K562 (cell line): ENCODE measurements at regions not wholly inside any gene's neighbourhood (a gene's known extent, or its start where the extent isn't known, plus 50 kb on each side); places are given as distances from the start of the nearest gene placed in this dataset.

ENCODE experiments used
- ATAC-seq: fragments of 200-7000 bp; cut with Tn5 transposase; 3 replicates; pipeline ENCODE4 v1.9.1; 2020; ENCODE audit warnings: moderate library complexity
- BruUV-seq: library from RNA; stranded (reverse); fragments of 400-500 nt; replicated peaks from 2 replicates; lab custom pipeline; 2021; lab: Mats Ljungman, UMichigan
- CTCF ChIA-PET: fragments of 300-600 bp; formaldehyde crosslinking; extraction: SDS; loops from one replicate; lab custom pipeline; 2021; ENCODE audit warnings: low intra/inter-chr PET ratio; lab: Yijun Ruan, JAX
- POLR2A ChIA-PET: fragments of 300-600, 350-650 bp; sonication (Branson Sonifier 250); formaldehyde crosslinking; extraction: SDS; loops from one replicate; lab custom pipeline; 2021; ENCODE audit warnings: antibody characterized with exemption, inconsistent platforms; lab: Yijun Ruan, JAX
- DNase-seq, 4 experiments: peaks; one replicate each; pipeline versions ENCODE4 v3.0.0 to v3.0.0-alpha.2; 2011 to 2018; ENCODE audit warnings: low spot score in 3 of 4, mixed read lengths in 3 of 4; ENCODE audit errors: extremely low read depth in 1 of 4
- FAIRE-seq: peaks from 2 replicates; lab custom pipeline; 2011; peaks lifted over from hg19 to GRCh38; lab: Jason Lieb, UNC
- H2AFZ ChIP-seq: 2 replicates; pipeline ENCODE4 v1.6.0; 2011; ENCODE audit warnings: low read depth, low read length, control low read depth, inconsistent platforms
- H3K27ac ChIP-seq: fragments of 200-600 bp; 3 replicates; pipeline ENCODE4 v1.8.0; 2011; ENCODE audit warnings: low read depth, mild to moderate bottlenecking, control low read depth, inconsistent platforms, low read length, moderate library complexity, mixed read lengths; ENCODE audit errors: extremely low read depth
- H3K27me3 ChIP-seq, 2 experiments: fragments of 300-600 bp in 1 of 2; 2 replicates in 1 of 2; 3 replicates in 1 of 2; pipeline versions ENCODE4 v1.6.0 to v1.8.0; 2011; ENCODE audit warnings: inconsistent platforms in 2 of 2, low read length in 2 of 2, mild to moderate bottlenecking in 1 of 2, mixed read lengths in 1 of 2, moderate library complexity in 1 of 2; ENCODE audit not compliant: control insufficient read depth in 2 of 2, insufficient read depth in 2 of 2
- H3K36me3 ChIP-seq: fragments of 300-600 bp; 3 replicates; pipeline ENCODE4 v1.8.0; 2011; ENCODE audit warnings: mild to moderate bottlenecking, low read length, inconsistent platforms; ENCODE audit not compliant: control insufficient read depth, insufficient read depth
- H3K4me1 ChIP-seq, 2 experiments: fragments of 200-600 bp in 1 of 2; replicated peaks in 1 of 2; 2 replicates in 1 of 2; 3 replicates in 1 of 2; pipeline versions ENCODE4 v1.5.1 to v1.8.0; 2011; ENCODE audit warnings: inconsistent platforms in 2 of 2, low read length in 2 of 2, mild to moderate bottlenecking in 1 of 2, mixed read lengths in 1 of 2, moderate library complexity in 1 of 2; ENCODE audit not compliant: control insufficient read depth in 2 of 2, insufficient read depth in 2 of 2
- H3K4me2 ChIP-seq: 2 replicates; pipeline ENCODE4 v1.6.1; 2011; ENCODE audit warnings: low read length, control low read depth, inconsistent platforms, mixed read lengths; ENCODE audit not compliant: insufficient read depth
- H3K4me3 ChIP-seq: fragments of 200-600 bp; sonication (generic), shearing (Covaris generic); 2 replicates; pipeline ENCODE4 v1.5.1; 2016; ENCODE audit warnings: control low read depth, inconsistent platforms
- H3K79me2 ChIP-seq: fragments of 200-600 bp; 3 replicates; pipeline ENCODE4 v1.8.0; 2011; ENCODE audit warnings: low read length, inconsistent platforms; ENCODE audit not compliant: control insufficient read depth, insufficient read depth
- H3K9ac ChIP-seq, 2 experiments: 2 replicates each; pipeline versions ENCODE4 v1.6.0 to v1.6.1; 2011; ENCODE audit warnings: low read depth in 2 of 2, low read length in 2 of 2, control low read depth in 1 of 2, inconsistent platforms in 1 of 2, mild to moderate bottlenecking in 1 of 2, mixed read lengths in 1 of 2; ENCODE audit not compliant: insufficient read depth in 1 of 2
- H3K9me1 ChIP-seq: one replicate; pipeline ENCODE4 v1.6.0; 2011; ENCODE audit warnings: inconsistent platforms, mild to moderate bottlenecking, low read length, moderate library complexity; ENCODE audit not compliant: control insufficient read depth, insufficient read depth
- H3K9me3 ChIP-seq: replicated peaks from 2 replicates; pipeline ENCODE4 v1.5.1; 2011; ENCODE audit warnings: low read depth, low read length, inconsistent platforms; ENCODE audit not compliant: control insufficient read depth, insufficient read depth
- H4K20me1 ChIP-seq: replicated peaks from 2 replicates; pipeline ENCODE4 v1.6.1; 2011; ENCODE audit warnings: low read length, inconsistent platforms, mixed read lengths; ENCODE audit not compliant: control insufficient read depth, insufficient read depth
- BRD4 ChIP-seq: fragments of 200-600 bp; sonication (generic); IDR thresholded peaks from 2 replicates; pipeline ENCODE4 v1.6.1; 2017; ENCODE audit warnings: inconsistent platforms
- CBX8 ChIP-seq: fragments of 200-600 bp; sonication (generic); IDR thresholded peaks from 2 replicates; pipeline ENCODE4 v1.6.1; 2012; ENCODE audit warnings: borderline replicate concordance, mixed run types, low read depth, mild to moderate bottlenecking, moderate library complexity, mixed read lengths, low read length, control low read depth, inconsistent platforms; ENCODE audit not compliant: poor library complexity, severe bottlenecking; ENCODE audit errors: extremely low read depth
- FOSL1 ChIP-seq: fragments of 200-800 bp; sonication (Bioruptor generic); conservative IDR thresholded peaks from 2 replicates; pipeline ENCODE4 v1.6.1; 2016; ENCODE audit warnings: missing genetic modification characterization, missing compliant biosample characterization
- JUND ChIP-seq, 2 experiments: IDR thresholded peaks; 2 replicates in 1 of 2; 3 replicates in 1 of 2; pipeline ENCODE4 v1.6.1; 2011; ENCODE audit warnings: borderline replicate concordance in 2 of 2, low read depth in 2 of 2, low read length in 2 of 2, improper control_type of control experiment in 1 of 2, missing biosample characterization in 1 of 2, missing genetic modification characterization in 1 of 2, missing genetic modification reagents in 1 of 2
- KHSRP ChIP-seq: fragments of 450-650 bp; IDR thresholded peaks from 2 replicates; pipeline ENCODE4 v1.6.1; 2017
- MED1 ChIP-seq: sonication (generic); formaldehyde crosslinking; IDR thresholded peaks from 2 replicates; pipeline ENCODE4 v1.8.1; 2023; ENCODE audit warnings: missing genetic modification reagents, borderline replicate concordance
- SIN3A ChIP-seq, 2 experiments: fragments of 150-350 bp in 1 of 2; IDR thresholded peaks; 2 replicates each; pipeline ENCODE4 v1.6.1; 2011 to 2016; ENCODE audit warnings: borderline replicate concordance in 2 of 2, low read depth in 2 of 2, low read length in 2 of 2, mild to moderate bottlenecking in 2 of 2, moderate library complexity in 2 of 2; ENCODE audit not compliant: control insufficient read depth in 1 of 2
- ZNF277 ChIP-seq: fragments of 250-450 bp; sonication (Bioruptor Pico); IDR thresholded peaks from 2 replicates; pipeline ENCODE4 v1.8.0; 2022; ENCODE audit warnings: inconsistent platforms, mild to moderate bottlenecking, moderate library complexity, borderline replicate concordance
- ZNF77 ChIP-seq: fragments of 250-450 bp; sonication (Bioruptor Pico); IDR thresholded peaks from 2 replicates; pipeline ENCODE4 v1.5.0; 2020
- whole genome bisulfite sequencing: fragments of 100-300 bp; shearing (Covaris generic); methylation state at CpG from one replicate; pipeline ENCODE4 v1.1.6; 2016; ENCODE audit warnings: low coverage, mixed read lengths; ENCODE audit not compliant: insufficient coverage; ENCODE audit errors: missing lambda C conversion rate; 5-methylcytosine and 5-hydroxymethylcytosine counted together
- in situ Hi-C: fragments of 300-500 bp; cut with MboI; formaldehyde crosslinking; loops from 4 replicates; pipeline ENCODE4 v1.15.0; 2018; ENCODE audit warnings: inconsistent platforms, mixed read lengths
- intact Hi-C: fragments of 100-400 bp; cut with micrococcal nuclease; formaldehyde crosslinking; loops from 2 replicates; pipeline ENCODE4 v1.14.2; 2022
- TF ChIP-seq, protein P1 (sequence below): IDR thresholded peaks from 3 replicates; pipeline ENCODE4 v1.6.1; 2011; ENCODE audit warnings: borderline replicate concordance, mild to moderate bottlenecking, moderate library complexity; ENCODE audit not compliant: insufficient read length; ENCODE audit errors: extremely low read depth

- no peaks in the 10 kb centered on the region for H3K9me3 ChIP-seq
- peaks cover 0 to 9% of the 10 kb centered on the region in 2 experiments; a peak in 2 of 5 replicates for H3K4me1 ChIP-seq
- ATAC-seq (no peak), DNase-seq (no peak), FAIRE-seq (no peak)
- H3K27ac ChIP-seq: no peak overlapping the region
- H3K36me3 ChIP-seq: no peaks in the 10 kb centered on the region
- H4K20me1 ChIP-seq: no peaks in the 10 kb centered on the region
- BruUV-seq: no TSS peak
- no peak overlapping the region for H3K4me2 ChIP-seq
- no peak for TF ChIP-seq JUND (IDR thresholded peaks at IDR 0.05; ENCODE audit: borderline replicate concordance, low read depth, low read length)
- 0 out of 3 replicates have a peak, but pooled peaks have one; percentile 14 for TF ChIP-seq JUND (tag; IDR thresholded peaks at IDR 0.05; ENCODE audit: borderline replicate concordance, low read depth, low read length)
- TF ChIP-seq ZNF77: no peak
- peak; percentile 35; the same call in 1 of the 2 replicates for TF ChIP-seq FOSL1 (tag)
- ChIA-PET CTCF (no interaction called here), POLR2A (interaction anchor here (1.1 kb wide), 1 partner anchor 10 kb away, joined by 3 read pairs; no protein-coding TSS in a partner anchor)
- no peaks in the 10 kb centered on the region for H3K27me3 ChIP-seq
- no peak overlapping the region for H3K4me3 ChIP-seq
- intact Hi-C loops: no loop called here
- no peaks in the 10 kb centered on the region for H3K79me2 ChIP-seq
- no peaks in the 10 kb centered on the region for H3K9me1 ChIP-seq
- WGBS: 15% methylated on average over 4 of the region's 4 CpGs
- no peak overlapping the region for H3K9ac ChIP-seq
- in situ Hi-C loops: no loop called here
- no peak overlapping the region for H2AFZ ChIP-seq
Observed at GRCh38 chr15:39486621-39487457, 94.0 kb upstream of the THBS1 start.

GRCh38 chr15:39487458-39487735 lies 93.5 kb upstream of the THBS1 start:
- no peak overlapping the region for H3K9ac ChIP-seq
- H3K27ac ChIP-seq: no peak overlapping the region
- FAIRE-seq (no peak), DNase-seq (no peak), ATAC-seq (no peak)
- no peak overlapping the region for H2AFZ ChIP-seq
- H3K4me2 ChIP-seq: no peak overlapping the region
- BruUV-seq: no TSS peak
- in situ Hi-C loops (no loop called here), intact Hi-C loops (no loop called here)
- H3K27me3 ChIP-seq: no peaks in the 10 kb centered on the region
- no peaks in the 10 kb centered on the region for H3K36me3 ChIP-seq
- CTCF ChIA-PET: no interaction called here
- H3K79me2 ChIP-seq: no peaks in the 10 kb centered on the region
- no peak overlapping the region for H3K4me3 ChIP-seq
- no peaks in the 10 kb centered on the region for H3K9me1 ChIP-seq
- peaks cover 0 to 14% of the 10 kb centered on the region in 2 experiments; a peak in 2 of 5 replicates for H3K4me1 ChIP-seq
- H4K20me1 ChIP-seq: no peaks in the 10 kb centered on the region
- POLR2A ChIA-PET: interaction anchor here (1.1 kb wide), 1 partner anchor 9 kb away, joined by 3 read pairs; no protein-coding TSS in a partner anchor
- no peaks in the 10 kb centered on the region for H3K9me3 ChIP-seq
- TF ChIP-seq SIN3A (IDR thresholded peaks at IDR 0.05; ENCODE audit: borderline replicate concordance in 2 of 2, control insufficient read depth in 1 of 2, low read depth in 2 of 2, low read length in 2 of 2): no peak
- no peak for TF ChIP-seq MED1 (CRISPR knock-in tag)
- no peak for TF ChIP-seq ZNF277 (CRISPR knock-in tag)
- TF ChIP-seq, protein P1, sequence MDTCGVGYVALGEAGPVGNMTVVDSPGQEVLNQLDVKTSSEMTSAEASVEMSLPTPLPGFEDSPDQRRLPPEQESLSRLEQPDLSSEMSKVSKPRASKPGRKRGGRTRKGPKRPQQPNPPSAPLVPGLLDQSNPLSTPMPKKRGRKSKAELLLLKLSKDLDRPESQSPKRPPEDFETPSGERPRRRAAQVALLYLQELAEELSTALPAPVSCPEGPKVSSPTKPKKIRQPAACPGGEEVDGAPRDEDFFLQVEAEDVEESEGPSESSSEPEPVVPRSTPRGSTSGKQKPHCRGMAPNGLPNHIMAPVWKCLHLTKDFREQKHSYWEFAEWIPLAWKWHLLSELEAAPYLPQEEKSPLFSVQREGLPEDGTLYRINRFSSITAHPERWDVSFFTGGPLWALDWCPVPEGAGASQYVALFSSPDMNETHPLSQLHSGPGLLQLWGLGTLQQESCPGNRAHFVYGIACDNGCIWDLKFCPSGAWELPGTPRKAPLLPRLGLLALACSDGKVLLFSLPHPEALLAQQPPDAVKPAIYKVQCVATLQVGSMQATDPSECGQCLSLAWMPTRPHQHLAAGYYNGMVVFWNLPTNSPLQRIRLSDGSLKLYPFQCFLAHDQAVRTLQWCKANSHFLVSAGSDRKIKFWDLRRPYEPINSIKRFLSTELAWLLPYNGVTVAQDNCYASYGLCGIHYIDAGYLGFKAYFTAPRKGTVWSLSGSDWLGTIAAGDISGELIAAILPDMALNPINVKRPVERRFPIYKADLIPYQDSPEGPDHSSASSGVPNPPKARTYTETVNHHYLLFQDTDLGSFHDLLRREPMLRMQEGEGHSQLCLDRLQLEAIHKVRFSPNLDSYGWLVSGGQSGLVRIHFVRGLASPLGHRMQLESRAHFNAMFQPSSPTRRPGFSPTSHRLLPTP: no peak
- no peak for TF ChIP-seq KHSRP
- no peak for TF ChIP-seq BRD4
- TF ChIP-seq CBX8: no peak
